ENCODE measurements at regions not wholly inside any gene's neighbourhood (a gene's known extent, or its start where the extent isn't known, plus 50 kb on each side); places are given as distances from the start of the nearest gene placed in this dataset.

- TF ChIP-seq TAF1 (IDR thresholded peaks at IDR 0.05; ENCODE audit: low read depth) (no peak), RAD21 (IDR thresholded peaks at IDR 0.05; ENCODE audit: low read depth) (no peak), CREB1 (IDR thresholded peaks at IDR 0.05; ENCODE audit: low read depth) (no peak)
Measured at GRCh38 chr12:73136386-73136785, 864.2 kb downstream of the TRHDE start.

All from Ishikawa (cell line).